ENCODE measurements at regions not wholly inside any gene's neighbourhood (a gene's known extent, or its start where the extent isn't known, plus 50 kb on each side); places are given as distances from the start of the nearest gene placed in this dataset.

DNA sequence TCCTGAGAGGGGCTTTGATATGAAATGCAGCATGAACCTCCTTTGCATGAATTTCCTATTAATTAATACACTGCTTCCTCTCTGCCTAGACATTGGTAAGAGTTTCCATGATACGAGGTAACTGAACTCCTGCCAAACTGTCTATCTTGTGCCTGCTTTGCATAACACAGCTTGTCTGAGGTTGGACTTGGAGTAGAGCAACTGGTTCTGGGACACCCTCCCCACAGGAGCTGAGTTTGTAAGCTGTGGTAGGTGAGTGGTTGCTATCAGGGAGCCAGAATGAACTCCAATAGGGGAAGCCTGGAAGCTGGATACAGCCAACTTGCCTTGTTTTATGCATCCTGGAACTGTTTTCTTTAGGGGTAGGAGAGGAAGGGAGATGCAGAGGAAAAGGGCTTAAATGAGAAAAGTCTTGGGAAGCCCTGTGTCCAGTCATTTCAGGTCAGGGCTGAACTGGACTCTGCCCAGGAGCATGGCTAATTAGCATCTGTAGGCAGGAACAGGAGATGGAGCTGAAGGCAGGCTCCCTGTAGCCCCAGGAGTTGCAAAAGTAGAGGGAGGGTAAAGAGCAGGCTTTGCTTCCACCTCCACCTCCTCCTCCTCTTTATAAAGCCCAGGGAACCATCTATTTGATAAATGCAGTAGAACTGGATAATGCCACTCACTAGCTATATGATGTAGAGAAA, 73.2 kb upstream of the GPR158 start:
- TF ChIP-seq TAF1 (IDR thresholded peaks at IDR 0.05; ENCODE audit: low read depth, low read length), result no peak
- TF ChIP-seq POU2F2 (IDR thresholded peaks at IDR 0.05; ENCODE audit: low read depth, low read length), result no peak
- TF ChIP-seq POLR2AphosphoS5 (IDR thresholded peaks at IDR 0.05; ENCODE audit: low read depth, low read length), result no peak
- TF ChIP-seq POLR2A (IDR thresholded peaks at IDR 0.05; ENCODE audit: low read depth, low read length), result no peak
- no peak for TF ChIP-seq SPI1 (IDR thresholded peaks at IDR 0.05; ENCODE audit: low read depth, low read length)
- no peak for TF ChIP-seq PAX5 (IDR thresholded peaks at IDR 0.05; ENCODE audit: insufficient read depth, low read length, severe bottlenecking)

Measured in GM12891 (cell line).